Skeletal muscle satellite cell (primary cell): ENCODE measurements at regions not wholly inside any gene's neighbourhood (a gene's known extent, or its start where the extent isn't known, plus 50 kb on each side); places are given as distances from the start of the nearest gene placed in this dataset.

Source experiments
- H3K27me3 ChIP-seq: 2 replicates; pipeline ENCODE4 v1.7.0; 2013; ENCODE audit warnings: low read length; ENCODE audit not compliant: control insufficient read depth, insufficient read depth
- H3K36me3 ChIP-seq: 2 replicates; pipeline ENCODE4 v1.7.0; 2013; ENCODE audit warnings: mild to moderate bottlenecking, control low read depth, low read length; ENCODE audit not compliant: insufficient read depth
- H3K4me1 ChIP-seq: 2 replicates; pipeline ENCODE4 v1.7.0; 2013; ENCODE audit warnings: low read length; ENCODE audit not compliant: control insufficient read depth, insufficient read depth
- H3K4me2 ChIP-seq: 2 replicates; pipeline ENCODE4 v1.7.0; 2013; ENCODE audit warnings: mild to moderate bottlenecking, low read length
- H3K4me3 ChIP-seq: 2 replicates; pipeline ENCODE4 v1.7.0; 2013; ENCODE audit warnings: low read length
- H3K9ac ChIP-seq: 2 replicates; pipeline ENCODE4 v1.7.0; 2013; ENCODE audit warnings: mild to moderate bottlenecking, low read depth, low read length, moderate library complexity
- H3K9me3 ChIP-seq: replicated peaks from 2 replicates; pipeline ENCODE4 v1.7.0; 2013; ENCODE audit warnings: mild to moderate bottlenecking, control low read depth, low read length

DNA sequence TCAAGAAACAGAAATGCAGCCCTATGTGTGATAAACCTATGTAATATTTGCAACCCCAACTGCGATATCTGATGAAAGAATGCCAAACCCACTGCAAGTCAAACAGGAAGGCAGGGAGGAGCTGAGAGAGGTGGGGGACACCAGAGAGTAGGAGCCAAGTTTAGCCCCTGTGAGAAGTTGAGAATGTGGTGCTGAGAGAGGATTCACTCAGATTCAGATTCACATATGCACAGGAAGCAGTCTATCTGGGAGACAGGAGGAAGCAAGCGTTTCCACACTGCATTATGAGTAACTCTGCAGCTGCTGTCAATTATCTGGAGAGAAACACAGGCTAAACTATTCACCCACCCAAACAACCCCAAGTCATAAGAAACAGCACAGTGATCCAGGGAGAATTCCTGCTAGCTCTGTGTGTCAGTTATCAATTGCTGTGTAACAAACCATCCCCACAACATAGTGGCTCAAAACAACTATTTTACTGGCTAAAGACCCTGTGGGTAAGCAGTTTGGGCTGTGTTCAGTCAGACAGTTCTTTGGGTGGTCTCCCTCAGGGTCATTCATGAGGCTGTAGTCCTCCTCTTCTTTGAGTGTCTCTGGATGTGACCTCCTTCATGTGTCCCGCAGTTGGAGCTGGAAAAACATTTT, 161.9 kb upstream of the RAI14 start:
- no peak overlapping the region for H3K4me3 ChIP-seq
- H3K27me3 ChIP-seq, result no peaks in the 10 kb centered on the region
- H3K4me1 ChIP-seq, result peaks cover 31% of the 10 kb centered on the region
- H3K36me3 ChIP-seq, result no peaks in the 10 kb centered on the region
- H3K4me2 ChIP-seq, result no peak overlapping the region
- no peaks in the 10 kb centered on the region for H3K9me3 ChIP-seq
- no peak overlapping the region for H3K9ac ChIP-seq

DNA sequence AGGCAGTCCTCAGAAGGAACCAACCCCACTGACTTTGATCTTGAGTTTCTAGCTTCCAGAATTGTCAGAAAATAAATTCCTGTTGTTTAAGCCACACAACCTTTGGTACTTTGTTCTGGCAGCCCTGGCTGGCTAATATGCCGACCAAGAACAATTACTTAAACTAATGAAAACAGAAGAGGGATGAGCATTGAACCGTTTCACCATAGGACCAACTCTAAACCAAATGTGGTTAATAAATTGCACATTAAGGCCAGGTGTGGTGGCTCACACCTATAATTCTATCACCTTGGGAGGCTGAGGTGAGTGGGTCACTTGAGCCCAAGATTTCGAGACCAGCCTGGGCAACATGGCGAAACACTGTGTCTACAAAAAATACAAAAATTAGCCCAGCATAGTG, 160.9 kb upstream of the RAI14 start:
- H3K9me3 ChIP-seq, result no peaks in the 10 kb centered on the region
- H3K4me3 ChIP-seq, result no peak overlapping the region
- H3K27me3 ChIP-seq, result no peaks in the 10 kb centered on the region
- H3K36me3 ChIP-seq, result no peaks in the 10 kb centered on the region
- no peak overlapping the region for H3K4me2 ChIP-seq
- H3K4me1 ChIP-seq, result peaks cover 32% of the 10 kb centered on the region
- no peak overlapping the region for H3K9ac ChIP-seq

DNA sequence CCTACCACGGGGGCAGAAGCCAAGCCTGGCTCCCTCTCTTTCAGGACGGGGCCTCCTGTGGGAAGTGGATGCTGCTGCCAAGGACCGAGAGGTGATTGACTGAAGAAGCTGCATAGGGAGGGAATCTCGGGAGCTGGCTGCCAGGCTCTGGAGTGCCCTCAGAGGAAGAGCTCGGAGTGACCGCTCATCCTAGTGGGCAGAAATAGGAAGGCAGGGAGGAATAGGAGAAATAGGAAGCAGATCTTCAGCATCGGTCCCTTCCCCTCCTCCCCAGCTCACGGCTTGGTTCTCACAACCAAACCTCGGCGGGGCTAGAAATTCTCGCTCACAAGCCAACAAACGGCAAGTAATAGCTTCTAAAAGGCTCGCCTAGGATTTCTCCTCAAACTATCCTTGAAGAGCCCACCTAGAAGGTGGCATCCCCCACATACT, 159.9 kb upstream of the RAI14 start:
- peaks cover 29% of the 10 kb centered on the region for H3K4me1 ChIP-seq
- H3K36me3 ChIP-seq, result no peaks in the 10 kb centered on the region
- H3K4me3 ChIP-seq, result no peak overlapping the region
- peak overlapping the region; percentile 25 for H3K4me2 ChIP-seq
- H3K9ac ChIP-seq, result no peak overlapping the region
- H3K9me3 ChIP-seq, result no peaks in the 10 kb centered on the region
- no peaks in the 10 kb centered on the region for H3K27me3 ChIP-seq

DNA sequence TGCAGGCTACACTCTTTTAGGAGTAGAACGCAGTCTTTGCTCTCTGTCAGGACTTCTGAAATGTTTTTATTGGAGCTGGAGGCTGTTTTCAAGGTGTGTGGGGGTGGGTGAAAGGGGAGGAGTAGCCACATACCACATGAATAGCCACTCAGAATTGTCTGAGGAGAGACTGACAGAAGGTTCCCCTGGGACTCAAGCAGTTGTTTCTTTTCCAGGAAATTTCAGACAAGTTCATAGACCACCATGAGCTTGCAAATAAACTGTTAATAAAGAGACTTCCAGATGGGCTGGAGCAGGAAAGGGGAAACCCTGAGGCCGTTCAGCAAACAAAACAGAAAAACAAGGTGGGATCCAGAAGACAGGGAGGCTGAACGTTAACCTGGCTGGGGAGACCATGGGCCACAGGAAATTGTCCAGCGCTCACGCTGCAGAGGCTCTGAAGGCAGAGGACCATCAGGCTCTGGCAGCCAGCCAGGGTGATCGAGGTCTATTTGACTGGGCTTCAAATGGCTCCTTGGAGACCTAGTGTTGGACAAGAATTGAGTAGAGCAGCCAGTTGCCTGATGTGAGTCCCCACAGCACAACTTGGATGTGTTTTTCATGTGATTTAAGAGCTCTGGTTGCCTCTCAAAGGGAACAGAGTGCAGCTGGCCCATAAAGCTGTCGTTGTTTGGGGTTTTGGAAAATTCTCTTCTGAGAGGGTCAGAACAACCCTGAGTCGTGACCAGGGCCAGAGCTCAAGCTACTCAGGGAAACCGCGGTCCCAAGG, 159.2 kb upstream of the RAI14 start:
- no peak overlapping the region for H3K4me3 ChIP-seq
- H3K4me1 ChIP-seq, result peaks cover 29% of the 10 kb centered on the region
- no peak overlapping the region for H3K9ac ChIP-seq

DNA sequence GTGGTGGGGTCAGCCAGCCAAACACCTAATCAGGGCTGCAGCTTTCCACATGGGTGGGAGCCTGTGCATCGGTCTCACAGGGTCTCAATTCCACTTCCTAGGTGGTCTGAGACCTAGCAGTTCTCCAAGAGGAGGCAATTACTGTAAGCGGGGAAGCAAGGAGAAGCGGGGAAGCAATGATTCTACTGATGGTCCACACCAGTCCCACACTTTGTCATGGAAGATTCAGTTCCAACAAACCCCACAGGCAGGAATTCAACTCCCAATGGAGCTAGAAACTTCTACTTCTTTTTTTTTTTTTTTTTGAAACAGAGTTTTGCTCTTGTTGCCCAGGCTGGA, 158.7 kb upstream of the RAI14 start:
- Histone ChIP-seq H3K4me3 (no peak overlapping the region), H3K4me1 (peaks cover 29% of the 10 kb centered on the region), H3K36me3 (no peaks in the 10 kb centered on the region), H3K9me3 (no peaks in the 10 kb centered on the region), H3K9ac (no peak overlapping the region), H3K4me2 (no peak overlapping the region), H3K27me3 (no peaks in the 10 kb centered on the region)

More for the DNA sequence above, 159.2 kb upstream of the RAI14 start:
- Histone ChIP-seq H3K9me3 (no peaks in the 10 kb centered on the region), H3K4me2 (peak overlapping the region; percentile 25), H3K36me3 (no peaks in the 10 kb centered on the region), H3K27me3 (no peaks in the 10 kb centered on the region)

DNA sequence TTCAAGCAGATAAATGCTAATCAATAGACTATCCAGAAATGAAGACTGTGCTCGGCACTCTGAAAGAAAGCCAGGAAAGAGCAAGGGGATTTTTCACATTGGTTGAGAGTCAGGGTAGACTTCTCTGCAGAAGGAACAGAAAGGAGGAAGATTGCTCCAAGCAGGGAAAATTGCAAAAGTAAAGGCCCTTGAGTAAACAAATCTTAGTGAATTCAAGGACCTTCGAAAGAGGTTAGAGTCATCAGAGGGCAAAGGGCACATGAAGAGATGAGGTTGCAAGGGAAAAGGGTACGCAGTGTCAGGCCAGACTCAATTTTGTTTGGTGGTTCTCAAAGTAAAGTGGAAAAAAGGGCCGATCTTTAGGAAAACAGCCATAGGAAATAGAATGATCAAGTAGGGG, 157.6 kb upstream of the RAI14 start:
- Histone ChIP-seq H3K27me3 (no peaks in the 10 kb centered on the region), H3K4me2 (peak overlapping the region; percentile 27), H3K9me3 (no peaks in the 10 kb centered on the region), H3K36me3 (no peaks in the 10 kb centered on the region), H3K4me1 (peaks cover 29% of the 10 kb centered on the region), H3K4me3 (no peak overlapping the region), H3K9ac (peak overlapping the region; percentile 52)

DNA sequence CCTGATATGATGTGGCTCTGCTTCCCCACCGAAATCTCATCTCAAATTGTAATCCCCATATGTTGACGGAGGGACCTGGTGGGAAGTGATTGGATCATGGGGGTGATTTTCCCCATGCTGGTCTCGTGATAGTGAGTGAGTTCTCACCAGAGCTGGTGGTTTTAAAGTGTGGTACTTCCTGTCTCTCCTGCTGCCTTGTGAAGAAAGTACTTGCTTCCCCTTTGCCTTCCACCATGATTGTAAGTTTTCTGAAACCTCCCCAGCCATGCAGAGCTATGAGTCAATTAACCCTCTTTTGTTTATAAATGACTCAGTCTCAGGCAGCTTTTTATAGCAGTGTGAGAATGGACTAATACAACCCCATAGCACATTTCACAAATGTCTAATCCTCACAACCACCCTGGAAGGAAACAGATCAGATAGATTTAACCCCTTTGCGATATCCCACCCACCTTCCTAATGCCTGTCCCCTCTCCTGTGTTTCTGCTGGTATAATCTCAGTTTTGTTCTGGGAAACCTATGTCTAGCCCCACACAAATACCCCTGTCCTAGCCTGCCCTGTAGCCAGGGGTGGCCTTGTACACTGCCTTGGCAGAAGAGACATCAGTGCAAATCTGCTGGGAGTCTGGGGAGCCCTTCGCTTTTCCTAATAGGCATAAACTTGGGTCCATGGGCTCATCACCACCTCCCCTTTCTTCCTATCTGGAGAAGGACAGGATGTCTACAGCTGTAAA, 157.0 kb upstream of the RAI14 start:
- Histone ChIP-seq H3K4me3 (no peak overlapping the region), H3K9ac (peak overlapping the region; percentile 52), H3K27me3 (no peaks in the 10 kb centered on the region), H3K4me2 (peak overlapping the region; percentile 27), H3K36me3 (no peaks in the 10 kb centered on the region), H3K4me1 (peaks cover 29% of the 10 kb centered on the region), H3K9me3 (no peaks in the 10 kb centered on the region)

DNA sequence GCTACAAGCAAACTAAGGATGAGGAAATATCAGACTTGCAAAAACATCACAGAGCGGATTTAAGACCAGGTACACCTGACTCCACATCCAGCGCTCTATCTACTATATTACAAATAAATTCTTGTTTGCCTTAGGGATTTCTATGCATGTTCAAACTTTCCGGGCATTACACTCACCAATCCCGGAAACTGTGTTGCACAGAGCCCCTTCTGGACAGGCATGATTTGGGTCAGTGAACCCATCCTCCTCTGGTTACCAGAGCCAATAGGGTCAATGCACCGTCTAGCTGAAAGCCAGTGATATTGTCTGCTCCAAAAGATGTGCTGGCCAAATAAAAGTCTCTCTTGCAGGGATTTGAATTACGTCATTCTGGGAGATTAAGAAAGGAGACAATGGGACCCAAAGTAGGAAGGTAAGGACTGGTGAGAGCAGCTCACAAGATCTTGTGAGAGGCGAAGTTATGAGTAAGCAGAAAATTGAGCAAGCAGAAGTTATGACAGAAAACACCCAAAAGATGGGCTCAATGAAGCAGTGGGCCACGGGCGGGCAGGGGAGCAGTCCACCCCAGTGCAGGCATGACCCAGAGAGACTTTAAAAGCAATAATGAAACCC, 155.8 kb upstream of the RAI14 start:
- Histone ChIP-seq H3K36me3 (no peaks in the 10 kb centered on the region), H3K4me1 (peaks cover 29% of the 10 kb centered on the region), H3K9me3 (no peaks in the 10 kb centered on the region), H3K4me3 (no peak overlapping the region), H3K9ac (no peak overlapping the region), H3K4me2 (no peak overlapping the region), H3K27me3 (no peaks in the 10 kb centered on the region)

DNA sequence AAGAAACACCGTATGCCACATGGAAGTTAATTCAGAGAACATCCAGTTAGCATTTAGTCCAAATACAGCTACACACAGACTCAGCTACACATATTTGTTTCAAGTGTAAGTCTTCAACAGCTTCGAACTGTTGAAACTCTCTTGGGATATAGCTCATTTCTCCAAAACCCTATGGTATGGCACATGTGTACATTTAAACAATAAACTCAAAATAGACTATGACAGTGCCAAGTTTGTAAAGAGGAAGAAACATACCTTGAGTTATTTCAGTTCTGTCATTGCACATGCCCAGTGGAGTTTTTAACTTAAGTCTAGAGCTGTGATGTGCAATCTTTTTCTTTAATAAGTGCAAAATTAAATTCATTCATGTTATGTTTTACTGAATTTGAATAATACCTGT, 155.1 kb upstream of the RAI14 start:
- H3K4me2 ChIP-seq, result no peak overlapping the region
- H3K4me1 ChIP-seq, result peaks cover 29% of the 10 kb centered on the region

DNA sequence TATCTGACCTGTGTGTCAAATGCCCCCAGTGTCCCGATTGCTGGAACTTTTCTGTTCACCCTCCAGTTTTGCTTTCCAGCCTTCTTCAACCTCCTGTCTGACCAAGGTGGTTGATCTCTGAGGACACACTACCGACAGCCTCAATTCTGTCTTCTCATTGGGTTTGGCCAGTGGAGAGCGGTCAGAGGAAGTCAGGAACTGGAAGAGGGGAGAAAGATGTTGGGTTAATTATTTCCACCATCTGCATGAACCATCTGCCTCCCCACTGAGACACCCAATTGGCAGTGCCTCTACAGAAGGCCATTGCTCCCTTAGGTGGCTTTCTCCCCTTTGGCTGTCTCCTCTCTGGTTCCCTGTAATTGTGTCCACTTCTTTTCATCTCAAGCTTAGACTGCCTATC, 154.3 kb upstream of the RAI14 start:
- H3K9me3 ChIP-seq, result no peaks in the 10 kb centered on the region
- H3K4me2 ChIP-seq, result no peak overlapping the region
- peaks cover 21% of the 10 kb centered on the region for H3K4me1 ChIP-seq
- H3K36me3 ChIP-seq, result no peaks in the 10 kb centered on the region
- no peak overlapping the region for H3K9ac ChIP-seq
- no peaks in the 10 kb centered on the region for H3K27me3 ChIP-seq
- H3K4me3 ChIP-seq, result no peak overlapping the region

More for the DNA sequence above, 155.1 kb upstream of the RAI14 start:
- Histone ChIP-seq H3K27me3 (no peaks in the 10 kb centered on the region), H3K9ac (no peak overlapping the region), H3K4me3 (no peak overlapping the region), H3K9me3 (no peaks in the 10 kb centered on the region), H3K36me3 (no peaks in the 10 kb centered on the region)

DNA sequence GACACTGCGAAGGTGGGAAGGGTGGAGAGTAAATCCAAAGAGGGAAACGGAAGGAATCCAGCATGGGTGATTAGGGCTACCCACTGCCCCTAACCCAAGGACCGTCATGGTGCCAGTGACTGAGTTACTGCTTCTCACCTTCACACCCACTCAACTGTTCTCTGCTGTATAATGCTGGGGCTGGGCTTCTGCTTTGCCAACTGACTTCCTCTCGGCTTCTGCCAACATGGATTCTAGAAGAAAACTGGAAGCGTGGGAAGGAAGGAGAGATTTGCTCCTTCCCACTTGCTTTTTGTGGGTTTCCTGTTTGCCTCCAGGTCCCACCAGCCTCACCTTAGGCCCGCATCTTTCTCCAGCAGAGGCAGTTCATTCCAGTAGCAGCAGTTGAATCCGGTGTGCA, 153.5 kb upstream of the RAI14 start:
- no peak overlapping the region for H3K9ac ChIP-seq
- H3K4me2 ChIP-seq, result no peak overlapping the region
- no peaks in the 10 kb centered on the region for H3K36me3 ChIP-seq
- H3K27me3 ChIP-seq, result no peaks in the 10 kb centered on the region
- H3K4me1 ChIP-seq, result peaks cover 14% of the 10 kb centered on the region
- H3K4me3 ChIP-seq, result no peak overlapping the region
- no peaks in the 10 kb centered on the region for H3K9me3 ChIP-seq
